GM21526 (cell line): ENCODE measurements at regions not wholly inside any gene's neighbourhood (a gene's known extent, or its start where the extent isn't known, plus 50 kb on each side); places are given as distances from the start of the nearest gene placed in this dataset.

Source experiments
- ATAC-seq: cut with Tn5 transposase; IDR thresholded peaks from one replicate; pipeline ENCODE4 v1.9.1; 2021; ENCODE audit warnings: moderate library complexity; ENCODE audit not compliant: unreplicated experiment, low FRiP score

GRCh38 chr16:76222087-76222486 is 55.1 kb upstream of the CNTNAP4 start:
- ATAC-seq, result no peak

GRCh38 chr16:76222853-76223252 is 54.3 kb upstream of the CNTNAP4 start:
- ATAC-seq, result no peak

- ATAC-seq, result no peak
Observed at GRCh38 chr16:76226011-76226410, 51.2 kb upstream of the CNTNAP4 start.

GRCh38 chr16:76226481-76226880 is 50.7 kb upstream of the CNTNAP4 start:
- no peak for ATAC-seq
